Epithelial cell of prostate (primary cell): ENCODE measurements at regions not wholly inside any gene's neighbourhood (a gene's known extent, or its start where the extent isn't known, plus 50 kb on each side); places are given as distances from the start of the nearest gene placed in this dataset.

Experiments
- DNase-seq: peaks from one replicate; pipeline ENCODE4 v3.0.0-alpha.2; 2011; ENCODE audit warnings: low read depth, low spot score
- H3K27ac ChIP-seq: fragments of 450-650 bp; 2 replicates; pipeline ENCODE4 v1.5.1; 2017; ENCODE audit warnings: mild to moderate bottlenecking

- no peak overlapping the region for H3K27ac ChIP-seq
- no peak for DNase-seq
Observed at GRCh38 chr3:18890449-18890848, 257.9 kb upstream of the KCNH8 start.

- no peak for DNase-seq
- no peak overlapping the region for H3K27ac ChIP-seq
Observed at GRCh38 chr3:18888819-18889218, 259.5 kb upstream of the KCNH8 start.

DNA sequence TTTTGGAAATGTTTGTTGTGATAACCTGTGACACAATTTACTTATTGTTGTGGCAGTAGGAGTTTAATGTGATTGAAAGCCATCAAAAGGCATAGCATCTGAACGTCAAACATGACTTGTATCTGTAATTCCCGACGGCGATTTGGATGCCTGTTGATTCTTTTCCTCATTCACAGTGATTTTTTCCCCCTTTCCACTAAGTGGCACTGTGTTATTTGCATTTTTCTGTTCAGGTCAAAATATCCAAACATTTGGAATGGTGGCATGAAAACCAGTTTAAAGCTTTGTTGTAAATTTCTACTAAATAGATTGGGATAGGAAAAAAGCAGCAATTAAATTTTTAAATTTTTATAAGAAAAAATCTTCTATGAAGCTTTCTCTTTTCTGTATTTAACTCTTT lies 259.9 kb upstream of the KCNH8 start:
- no peak overlapping the region for H3K27ac ChIP-seq
- no peak for DNase-seq

GRCh38 chr3:18886331-18886730 lies 262.0 kb upstream of the KCNH8 start:
- DNase-seq, result no peak
- no peak overlapping the region for H3K27ac ChIP-seq

- no peak for DNase-seq
- no peak overlapping the region for H3K27ac ChIP-seq
Observed at GRCh38 chr3:18885612-18886011, 262.7 kb upstream of the KCNH8 start.

DNA sequence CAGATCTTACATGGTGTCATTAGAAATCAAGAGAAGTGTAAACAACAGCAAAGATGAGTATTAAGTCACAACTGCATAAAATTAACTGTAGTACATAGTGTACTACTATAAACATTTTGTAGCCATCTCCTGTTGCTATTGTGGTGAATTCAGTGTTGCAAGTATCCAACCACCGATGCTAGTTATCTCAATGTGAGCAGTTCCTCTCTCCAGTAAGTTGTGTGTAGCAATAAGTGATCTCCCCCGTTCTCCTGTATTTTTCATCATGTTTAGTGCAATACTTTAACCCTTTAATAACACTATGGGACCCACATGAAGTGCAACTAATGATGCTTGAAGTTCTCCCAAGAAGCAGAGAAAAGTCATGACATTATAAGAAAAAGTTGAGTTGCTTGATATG lies 264.7 kb upstream of the KCNH8 start:
- no peak overlapping the region for H3K27ac ChIP-seq
- no peak for DNase-seq

DNA sequence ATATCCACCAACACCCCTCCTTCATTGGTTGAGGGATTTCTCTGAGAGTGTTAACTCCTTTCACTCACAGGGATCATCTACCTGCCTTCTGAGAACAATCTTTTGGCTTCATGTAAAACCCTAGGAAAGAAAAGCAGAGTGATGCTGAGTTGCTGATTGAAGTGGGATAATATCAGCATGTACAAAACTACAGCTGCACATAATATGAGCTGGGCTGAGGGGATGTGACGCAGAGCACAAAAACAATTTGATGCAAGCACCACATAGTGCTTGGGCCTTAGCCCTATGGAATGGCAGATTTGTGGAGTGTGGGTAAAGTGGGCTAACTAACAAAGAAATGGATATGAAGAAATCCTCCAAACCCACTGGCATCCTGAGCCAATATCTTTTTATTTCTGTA lies 267.6 kb upstream of the KCNH8 start:
- DNase-seq, result no peak
- H3K27ac ChIP-seq, result no peak overlapping the region

DNA sequence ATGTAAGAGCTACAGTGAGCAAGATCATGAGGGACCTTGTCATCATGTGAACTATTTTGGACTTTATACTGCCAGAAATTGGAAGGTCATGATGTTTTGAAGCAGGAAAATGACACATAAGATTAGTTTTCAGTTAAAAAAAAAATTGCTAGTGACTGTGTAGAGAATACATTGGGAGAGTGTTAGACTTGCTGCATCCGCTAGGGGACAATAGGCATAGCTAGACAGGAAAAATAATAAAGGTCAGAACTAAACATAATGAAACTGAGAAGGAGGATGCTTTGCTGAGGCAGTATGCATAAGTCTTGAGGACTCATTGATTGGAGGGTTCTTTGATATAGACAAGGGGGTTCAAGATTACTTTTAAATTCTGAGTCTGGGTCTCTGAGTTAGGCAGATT lies 275.8 kb upstream of the KCNH8 start:
- DNase-seq, result no peak
- no peak overlapping the region for H3K27ac ChIP-seq

DNA sequence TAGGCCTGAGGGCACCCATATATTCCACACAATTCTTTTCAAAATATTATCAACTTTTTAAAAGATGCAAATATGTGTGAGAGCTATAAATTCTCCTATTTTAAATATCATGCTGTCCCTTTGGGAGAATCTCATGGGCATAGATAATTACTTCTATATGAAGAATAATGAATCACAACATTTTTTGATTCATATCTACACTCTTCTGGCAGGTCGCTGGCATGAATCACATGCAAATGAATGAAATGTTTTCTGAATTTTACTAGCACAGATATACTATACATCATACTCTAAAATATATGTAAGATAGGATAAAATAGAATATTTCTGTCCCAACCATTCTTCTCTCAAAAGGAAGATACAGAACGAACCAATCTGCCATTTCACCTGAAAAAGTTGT lies 277.7 kb upstream of the KCNH8 start:
- DNase-seq, result no peak
- no peak overlapping the region for H3K27ac ChIP-seq

GRCh38 chr3:18870074-18870640 lies 278.2 kb upstream of the KCNH8 start:
- DNase-seq, result no peak
- H3K27ac ChIP-seq, result no peak overlapping the region

DNA sequence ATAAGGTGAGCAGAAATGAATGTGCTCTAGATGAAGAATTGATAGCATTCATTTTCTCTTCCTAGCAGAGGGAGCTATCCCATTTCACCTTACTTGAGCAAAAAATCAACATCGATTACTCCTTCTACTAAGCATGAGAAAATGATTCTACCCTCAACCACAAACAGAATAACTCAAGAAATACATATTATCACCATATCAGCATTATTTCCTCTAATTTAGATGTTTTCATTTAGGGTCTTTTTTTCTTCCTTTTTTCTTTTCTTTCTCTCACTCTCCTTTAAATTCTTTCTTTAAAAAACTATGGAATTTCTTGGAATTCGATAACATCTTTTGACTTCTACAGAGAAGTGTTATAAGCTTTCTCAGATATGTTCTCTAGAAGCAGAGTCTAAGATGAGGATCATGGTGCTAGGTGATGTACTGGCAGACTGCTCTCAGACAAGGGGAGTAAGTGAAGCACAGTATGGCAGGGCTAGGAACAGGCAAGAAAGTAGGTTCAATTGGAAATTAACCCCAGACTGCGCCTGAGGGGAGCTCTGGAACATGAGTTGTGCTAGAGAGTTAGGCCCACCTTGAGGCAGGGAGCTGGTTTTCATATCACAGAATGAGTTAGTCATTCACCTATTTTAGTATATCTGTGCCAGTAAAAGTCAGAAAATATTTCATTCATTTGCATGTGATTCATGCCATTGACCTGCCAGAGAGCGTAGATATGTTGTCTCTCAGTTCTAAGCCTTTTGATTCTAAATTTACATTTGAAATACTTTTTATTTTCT lies 279.2 kb upstream of the KCNH8 start:
- DNase-seq, result no peak
- H3K27ac ChIP-seq, result no peak overlapping the region

GRCh38 chr3:18866899-18867298 lies 281.4 kb upstream of the KCNH8 start:
- DNase-seq, result no peak
- H3K27ac ChIP-seq, result no peak overlapping the region

DNA sequence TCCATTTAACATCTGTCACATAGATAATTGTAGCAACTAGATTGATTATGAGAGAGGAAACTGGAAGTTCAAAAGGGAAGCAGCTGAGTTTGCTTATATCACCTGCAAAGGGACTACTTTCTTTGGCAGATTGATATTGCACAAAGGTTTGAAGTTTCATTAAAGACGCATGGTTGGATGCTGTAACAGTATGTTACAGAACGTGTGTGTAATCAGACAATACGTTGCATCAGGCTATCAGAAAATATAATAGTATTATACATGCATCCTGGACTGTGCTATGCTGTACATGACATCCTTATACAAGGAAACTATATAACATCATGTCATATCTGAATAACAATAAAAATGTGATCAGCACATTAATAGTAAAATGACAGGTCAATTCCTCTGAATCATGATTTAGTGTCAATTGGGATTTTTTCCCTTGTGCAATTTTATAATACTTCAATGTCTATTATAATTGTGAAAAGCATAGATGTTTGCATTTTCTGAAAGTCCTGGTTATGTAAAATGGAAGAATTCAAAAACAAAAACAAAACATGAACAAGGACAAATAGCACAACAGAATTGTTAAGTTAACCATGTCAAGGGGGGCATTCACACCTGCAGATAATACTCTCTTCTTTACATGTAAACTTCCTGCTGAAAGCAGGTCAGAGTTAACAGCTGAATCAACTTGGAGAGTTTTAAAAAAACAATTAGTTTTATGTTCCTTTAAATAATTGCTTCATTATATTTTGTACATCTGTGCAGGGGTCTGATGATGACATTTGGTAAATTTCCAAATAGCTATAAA lies 283.2 kb upstream of the KCNH8 start:
- H3K27ac ChIP-seq, result no peak overlapping the region
- no peak for DNase-seq

DNA sequence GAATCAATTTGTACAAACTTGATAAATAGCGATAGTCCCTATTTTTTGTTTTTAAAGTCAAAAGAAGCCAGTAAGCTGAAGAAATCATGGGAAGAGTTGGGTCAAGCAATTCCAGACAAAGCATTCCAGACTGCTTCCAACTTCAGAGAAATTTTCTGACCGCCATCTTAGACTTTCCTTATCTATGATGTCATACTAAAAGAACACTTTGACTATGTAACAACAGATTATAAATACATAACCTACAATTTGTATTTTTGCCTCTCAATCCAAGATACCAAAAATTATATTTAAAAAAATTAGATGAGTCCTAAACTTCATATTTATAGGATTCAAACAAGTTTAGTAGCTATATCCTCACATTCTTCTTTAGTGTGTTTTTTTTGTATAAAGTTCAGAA lies 286.2 kb upstream of the KCNH8 start:
- no peak overlapping the region for H3K27ac ChIP-seq
- DNase-seq, result no peak

DNA sequence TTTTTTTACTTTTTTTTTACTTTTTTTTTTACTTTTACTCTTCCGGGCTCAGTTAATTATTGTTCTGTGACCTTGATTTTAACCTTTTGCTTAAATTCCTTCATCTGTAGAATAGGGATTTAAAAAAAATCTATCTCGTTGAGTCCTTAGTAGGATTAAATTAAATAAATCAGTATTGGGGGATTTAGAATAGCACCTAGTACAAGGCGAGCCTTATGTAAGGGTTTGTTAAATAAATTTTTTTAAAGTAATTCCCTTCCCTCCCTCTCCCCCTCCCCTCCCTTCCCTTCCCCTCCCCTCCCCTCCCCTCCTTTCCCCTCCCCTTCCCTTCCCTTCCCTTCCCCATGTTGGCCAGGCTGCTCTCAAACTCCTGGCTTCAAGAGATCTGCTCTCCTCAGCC lies 287.2 kb upstream of the KCNH8 start:
- DNase-seq, result no peak
- H3K27ac ChIP-seq, result no peak overlapping the region

- H3K27ac ChIP-seq, result no peak overlapping the region
- no peak for DNase-seq
Observed at GRCh38 chr3:18853269-18853668, 295.0 kb upstream of the KCNH8 start.

- DNase-seq, result no peak
- H3K27ac ChIP-seq, result no peak overlapping the region
Observed at GRCh38 chr3:18847583-18848197, 300.6 kb upstream of the KCNH8 start.

GRCh38 chr3:18843983-18844382 lies 304.3 kb upstream of the KCNH8 start:
- H3K27ac ChIP-seq, result no peak overlapping the region
- DNase-seq, result no peak

GRCh38 chr3:18843188-18843587 lies 305.1 kb upstream of the KCNH8 start:
- DNase-seq, result no peak
- H3K27ac ChIP-seq, result no peak overlapping the region

DNA sequence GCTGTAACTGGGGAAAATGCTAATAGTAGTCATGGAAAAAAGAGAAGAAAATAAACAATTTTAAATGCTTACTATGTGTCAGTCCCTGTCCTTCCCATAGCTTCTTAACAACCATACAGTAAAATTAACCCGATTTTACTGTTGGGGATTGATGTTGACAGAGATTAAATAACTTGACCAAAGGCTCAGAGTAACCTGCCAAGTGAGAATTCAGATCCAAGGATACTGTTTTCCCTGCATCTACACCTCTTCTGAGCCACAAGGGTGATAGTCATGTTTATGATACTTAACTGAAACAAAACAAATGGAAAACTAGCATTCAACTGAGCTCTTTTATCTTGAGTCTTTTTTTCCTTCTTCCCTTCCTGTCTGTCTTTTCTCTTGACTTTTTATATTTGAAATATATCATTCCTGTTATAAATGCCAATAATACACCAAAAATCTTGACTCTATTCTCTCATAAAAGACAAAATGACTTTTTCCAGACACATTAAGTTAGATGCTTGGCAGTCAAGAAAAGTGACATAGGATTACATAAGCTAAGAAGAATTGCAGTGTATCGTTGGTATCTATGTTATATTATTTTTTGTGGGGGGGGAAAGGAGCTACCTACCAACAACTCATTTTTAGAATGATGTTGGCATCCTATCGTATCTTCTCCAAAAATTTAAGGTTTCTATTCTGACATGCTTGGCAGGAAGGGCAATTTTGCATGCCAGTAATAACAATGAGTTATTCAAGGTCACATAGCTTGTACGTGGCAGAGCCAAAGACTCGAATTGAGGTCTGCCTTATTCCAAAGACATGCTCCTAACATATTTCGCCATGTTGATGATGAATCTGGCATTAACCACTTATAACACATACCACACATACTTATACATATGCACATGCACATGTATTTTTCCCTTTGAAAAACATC lies 306.6 kb upstream of the KCNH8 start:
- H3K27ac ChIP-seq, result no peak overlapping the region
- no peak for DNase-seq
